MG63 (cell line): ENCODE measurements at regions not wholly inside any gene's neighbourhood (a gene's known extent, or its start where the extent isn't known, plus 50 kb on each side); places are given as distances from the start of the nearest gene placed in this dataset.

Source experiments
- DNase-seq: peaks from one replicate; pipeline ENCODE4 v3.0.0-alpha.2; 2020
- H3K27me3 ChIP-seq: fragments of 250-450 bp; sonication (Bioruptor Pico); 2 replicates; pipeline ENCODE4 v1.5.1; 2020; ENCODE audit warnings: mild to moderate bottlenecking, moderate library complexity
- H3K36me3 ChIP-seq: fragments of 250-450 bp; sonication (Bioruptor Pico); 2 replicates; pipeline ENCODE4 v1.5.1; 2020; ENCODE audit warnings: mild to moderate bottlenecking, moderate library complexity
- H3K4me3 ChIP-seq: fragments of 250-450 bp; sonication (Bioruptor Pico); 2 replicates; pipeline ENCODE4 v1.5.1; 2020; ENCODE audit warnings: mild to moderate bottlenecking, moderate library complexity
- H3K9me3 ChIP-seq: fragments of 250-450 bp; sonication (Bioruptor Pico); 2 replicates; pipeline ENCODE4 v1.5.1; 2020; ENCODE audit warnings: mild to moderate bottlenecking, moderate library complexity

DNA sequence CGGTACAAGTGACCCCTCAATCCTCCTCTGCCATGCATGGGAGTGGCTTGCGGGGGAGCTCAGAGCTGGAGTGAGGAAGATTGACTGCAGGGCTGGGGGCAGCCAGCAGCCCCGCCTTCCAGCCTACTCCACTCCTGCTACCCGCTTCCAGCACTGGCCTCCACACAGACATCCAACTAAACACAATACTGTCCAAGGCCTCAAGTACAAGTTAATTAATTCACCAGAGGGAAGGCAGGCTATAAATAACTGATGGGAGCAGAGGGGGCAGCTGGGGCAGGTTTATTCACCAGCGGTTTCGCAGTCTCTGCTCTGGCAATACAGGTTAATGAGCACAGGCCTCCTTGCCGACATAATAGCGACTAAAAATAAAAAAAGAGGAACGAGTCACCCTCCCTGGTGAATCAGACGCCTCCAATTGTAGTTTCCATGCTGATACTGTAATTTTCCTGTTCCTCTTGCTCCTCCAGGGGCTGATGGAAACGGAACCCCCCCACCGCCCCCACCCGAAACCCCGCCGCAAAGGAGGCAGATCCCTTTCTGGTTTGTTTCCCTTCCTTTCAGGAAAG lies 166.4 kb upstream of the TLE3 start:
- H3K4me3 ChIP-seq = no peak overlapping the region
- no peaks in the 10 kb centered on the region for H3K36me3 ChIP-seq
- H3K9me3 ChIP-seq = no peaks in the 10 kb centered on the region
- H3K27me3 ChIP-seq = no peaks in the 10 kb centered on the region
- no peak for DNase-seq

DNA sequence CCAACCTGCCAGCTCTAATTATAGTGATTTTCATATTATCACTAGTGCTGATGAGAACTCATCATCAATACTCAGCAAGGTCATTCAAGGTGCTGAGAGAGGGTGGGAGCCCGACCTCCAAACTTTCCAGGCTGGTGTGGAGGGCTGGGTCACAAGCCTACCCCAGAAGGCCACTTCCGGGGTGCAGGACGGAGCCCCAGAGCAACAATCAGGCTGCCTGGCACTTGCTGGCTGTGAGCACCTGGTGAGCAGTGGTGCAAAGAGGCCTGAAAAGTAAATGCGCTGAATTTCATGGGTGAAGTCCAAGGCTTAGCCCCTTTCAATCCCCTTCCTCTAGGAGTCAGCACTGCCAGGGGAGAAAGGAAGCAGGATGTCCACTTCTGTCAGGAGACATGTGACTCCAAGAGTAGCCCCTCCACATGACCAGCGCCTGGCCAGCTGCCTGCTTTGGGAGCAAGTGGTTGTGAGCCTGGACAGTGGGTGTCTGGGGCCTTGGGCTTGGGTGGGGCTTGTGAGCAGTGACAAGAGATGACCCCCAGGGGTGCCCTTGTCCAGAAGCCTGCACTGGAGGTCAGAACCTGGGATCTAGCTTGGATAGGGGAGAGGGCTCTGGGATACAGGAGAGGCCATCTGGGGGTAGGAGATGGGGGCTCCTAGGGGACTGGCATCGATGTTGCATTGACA lies 165.0 kb upstream of the TLE3 start:
- no peak for DNase-seq
- H3K36me3 ChIP-seq = no peaks in the 10 kb centered on the region
- H3K4me3 ChIP-seq = no peak overlapping the region

DNA sequence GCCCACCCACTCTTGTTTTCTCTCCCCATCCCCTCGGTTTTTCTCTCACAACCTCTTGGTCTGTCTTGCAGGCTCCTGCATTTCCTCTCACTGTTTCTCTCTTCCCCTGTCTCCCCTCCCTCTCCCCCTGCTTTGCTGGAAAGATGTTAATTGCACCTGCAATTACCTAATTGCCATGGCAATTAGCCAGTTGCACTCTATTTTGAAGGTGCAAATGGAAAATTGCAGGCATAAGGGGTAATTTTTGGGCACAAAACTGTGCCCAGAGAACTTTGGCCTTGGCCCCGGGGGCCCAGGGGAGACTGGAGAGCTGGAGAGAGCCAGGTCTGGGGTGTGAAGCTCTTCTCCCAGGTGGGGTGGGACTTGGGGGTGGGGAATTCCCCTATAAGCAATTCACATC lies 164.5 kb upstream of the TLE3 start:
- no peaks in the 10 kb centered on the region for H3K9me3 ChIP-seq
- H3K4me3 ChIP-seq = no peak overlapping the region
- no peaks in the 10 kb centered on the region for H3K36me3 ChIP-seq
- H3K27me3 ChIP-seq = no peaks in the 10 kb centered on the region
- no peak for DNase-seq

More for the DNA sequence above, 165.0 kb upstream of the TLE3 start:
- H3K27me3 ChIP-seq = no peaks in the 10 kb centered on the region
- no peaks in the 10 kb centered on the region for H3K9me3 ChIP-seq

DNA sequence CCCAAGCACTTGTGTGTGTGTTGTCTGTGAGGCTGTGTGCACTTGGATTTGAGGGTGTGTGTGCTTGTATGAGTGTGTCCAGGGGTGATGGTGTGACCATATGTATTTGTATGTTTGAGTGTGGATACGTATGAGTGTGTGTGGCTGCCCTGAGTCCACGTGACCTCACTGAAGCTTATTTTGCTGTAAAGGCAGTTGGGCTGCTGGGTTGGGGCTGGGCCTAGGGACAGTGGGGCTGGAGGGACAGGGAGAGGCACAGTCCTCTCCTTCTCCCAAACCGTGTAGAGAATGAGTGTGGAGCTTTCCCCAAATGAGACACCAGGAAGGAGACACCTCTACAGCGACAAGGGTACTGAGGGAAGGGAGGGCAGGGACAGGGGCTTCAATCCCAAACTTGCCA lies 163.4 kb upstream of the TLE3 start:
- Histone ChIP-seq H3K4me3 (no peak overlapping the region), H3K36me3 (no peaks in the 10 kb centered on the region), H3K9me3 (no peaks in the 10 kb centered on the region), H3K27me3 (no peaks in the 10 kb centered on the region)
- no peak for DNase-seq

DNA sequence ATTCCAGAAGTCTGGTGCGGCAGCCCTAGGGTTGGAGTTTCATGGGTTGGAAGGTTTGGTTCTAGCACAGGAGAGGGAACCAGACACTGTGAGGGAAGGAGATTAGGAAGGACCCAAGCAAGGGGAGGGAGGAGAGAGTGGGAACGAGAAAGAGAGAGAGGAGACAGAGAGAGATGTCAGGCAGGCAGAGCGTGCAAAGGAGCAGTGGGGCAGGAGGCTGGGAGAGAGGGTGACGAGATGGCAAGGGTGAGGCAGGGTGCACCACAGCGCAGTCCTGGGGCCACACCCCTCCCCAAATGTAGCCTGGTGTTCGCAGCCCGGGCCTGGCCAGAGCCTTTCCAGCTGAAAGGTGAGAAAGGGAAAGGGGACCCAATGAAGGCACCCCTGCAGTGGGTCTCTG lies 162.9 kb upstream of the TLE3 start:
- DNase-seq = no peak
- no peaks in the 10 kb centered on the region for H3K27me3 ChIP-seq
- no peak overlapping the region for H3K4me3 ChIP-seq
- no peaks in the 10 kb centered on the region for H3K9me3 ChIP-seq
- no peaks in the 10 kb centered on the region for H3K36me3 ChIP-seq

DNA sequence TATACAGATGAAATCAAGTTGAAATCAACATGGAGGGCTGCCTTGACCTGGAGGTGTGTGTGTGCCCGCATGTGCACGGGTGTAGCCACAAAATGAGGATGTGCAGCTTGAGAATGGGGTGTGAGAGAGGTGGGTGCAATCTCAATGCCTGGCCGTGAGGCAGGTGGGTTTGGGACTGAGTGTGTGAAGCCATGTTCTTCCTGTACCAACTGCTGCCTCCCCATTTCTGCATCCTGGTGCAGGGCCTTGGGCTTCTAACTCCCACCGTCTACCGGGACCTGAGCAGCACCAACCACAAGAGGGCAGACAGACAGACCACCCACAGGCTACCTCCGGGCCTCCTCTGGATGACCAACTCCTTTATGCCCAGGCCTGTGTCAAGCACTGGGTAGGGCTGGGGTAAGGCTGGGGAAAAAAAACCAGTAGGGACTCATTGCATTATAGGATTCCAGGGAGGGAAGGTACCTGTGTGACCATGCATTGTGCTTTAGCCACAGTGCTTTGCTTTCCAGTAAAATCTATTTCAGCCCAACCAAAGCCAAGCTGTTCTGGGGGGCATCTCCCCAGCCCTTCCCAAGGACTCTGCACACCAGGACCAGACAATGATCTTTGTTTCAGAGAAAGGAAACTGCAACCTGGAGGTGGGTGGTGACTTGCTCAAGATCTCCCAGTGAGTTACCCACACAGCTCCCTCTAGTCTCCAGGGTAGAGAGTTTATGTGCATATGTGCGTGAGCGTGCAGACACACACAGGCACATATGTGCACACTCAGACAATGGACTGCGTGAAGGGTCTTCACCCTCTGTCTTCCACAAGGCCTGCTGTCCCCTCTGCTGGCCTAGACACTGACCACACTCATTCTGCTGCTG lies 162.2 kb upstream of the TLE3 start:
- H3K4me3 ChIP-seq = no peak overlapping the region
- DNase-seq = no peak
- no peaks in the 10 kb centered on the region for H3K9me3 ChIP-seq
- H3K27me3 ChIP-seq = no peaks in the 10 kb centered on the region
- no peaks in the 10 kb centered on the region for H3K36me3 ChIP-seq

DNA sequence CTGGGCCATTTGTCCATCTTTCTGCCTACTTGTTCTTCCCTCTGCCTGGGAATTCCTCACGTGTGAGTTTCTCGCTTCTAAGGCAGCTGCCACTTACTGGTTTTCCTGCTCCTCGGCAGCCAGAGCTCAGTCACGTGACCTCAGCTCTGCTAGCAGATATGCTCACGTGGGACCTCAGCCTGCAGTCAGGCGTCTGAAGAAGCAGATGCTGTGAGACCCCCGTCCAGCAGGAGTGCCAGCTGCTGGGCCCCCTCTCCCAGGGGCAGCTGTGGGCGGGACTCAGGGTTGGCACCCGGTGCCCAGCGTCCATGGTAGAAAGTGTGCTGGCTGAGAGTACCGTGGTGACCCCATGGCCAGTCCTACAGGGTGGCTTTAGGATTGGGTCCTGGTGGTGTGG lies 161.3 kb upstream of the TLE3 start:
- no peak overlapping the region for H3K4me3 ChIP-seq
- no peaks in the 10 kb centered on the region for H3K36me3 ChIP-seq
- H3K9me3 ChIP-seq = no peaks in the 10 kb centered on the region
- H3K27me3 ChIP-seq = no peaks in the 10 kb centered on the region
- DNase-seq = no peak

DNA sequence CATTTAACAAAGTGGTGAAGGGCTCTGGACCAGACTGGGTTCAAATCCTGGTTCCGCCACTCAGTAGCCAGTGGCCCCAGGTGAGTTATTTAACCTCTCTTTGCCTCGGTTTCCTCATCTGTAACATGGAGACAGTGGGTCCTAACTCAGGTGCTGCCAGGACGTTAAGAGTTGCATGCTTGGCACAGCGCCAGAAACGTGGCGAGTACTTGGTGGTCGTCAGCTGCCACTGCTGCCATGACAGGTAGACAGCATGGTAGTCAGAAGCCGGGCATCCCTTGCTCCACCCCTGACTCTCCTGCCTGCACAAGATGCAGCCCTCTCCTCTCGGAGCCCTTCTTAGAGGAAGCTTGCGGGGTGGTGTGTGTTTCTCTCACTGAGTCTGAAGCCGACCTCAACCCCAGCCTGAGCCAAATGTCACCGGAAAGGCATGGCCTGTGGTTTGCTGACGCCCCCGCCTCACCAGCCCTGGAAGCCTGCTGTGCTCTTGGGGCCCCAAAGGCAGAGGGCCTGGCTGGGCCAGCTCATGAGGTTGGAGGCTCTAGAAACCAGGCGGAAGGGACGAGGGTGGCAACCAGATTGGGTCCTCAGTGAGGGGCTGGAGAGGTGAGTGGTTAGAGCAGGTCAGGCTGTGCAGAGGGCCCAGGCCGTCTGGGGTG lies 160.8 kb upstream of the TLE3 start:
- Histone ChIP-seq H3K36me3 (no peaks in the 10 kb centered on the region), H3K4me3 (no peak overlapping the region), H3K9me3 (no peaks in the 10 kb centered on the region), H3K27me3 (no peaks in the 10 kb centered on the region)
- DNase-seq = peak; percentile 28

DNA sequence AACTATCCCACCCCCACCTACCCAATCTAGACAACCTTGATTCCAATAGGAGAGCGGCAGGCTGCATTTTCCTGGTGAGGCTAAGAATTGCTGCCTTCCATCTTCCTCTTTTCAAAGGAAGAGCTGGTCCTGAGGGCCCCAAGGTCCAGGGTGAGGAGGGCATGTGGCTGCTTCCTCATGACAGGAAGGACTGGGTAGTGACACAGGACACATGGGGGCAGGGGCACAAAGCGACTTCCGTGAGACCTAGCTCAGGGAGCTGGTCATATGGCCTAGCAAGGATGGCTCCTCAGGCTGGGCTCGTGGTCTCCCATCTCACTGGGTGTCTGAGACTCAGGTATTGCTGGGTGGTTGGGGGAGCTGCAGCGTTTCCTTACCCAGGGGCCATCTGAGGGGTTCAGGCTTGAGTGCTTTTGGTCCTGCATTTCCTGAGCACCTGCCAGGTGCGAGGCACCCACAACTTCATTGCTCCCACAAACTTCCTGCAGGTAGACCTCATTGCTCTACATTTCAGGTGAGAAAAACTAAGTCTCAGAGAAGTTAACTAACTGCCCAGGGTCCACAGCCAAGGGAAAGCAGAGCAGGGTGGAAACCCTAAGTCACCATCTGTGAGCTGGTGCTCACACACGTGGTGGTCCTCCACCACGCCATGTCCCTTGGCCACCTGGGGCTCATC lies 160.0 kb upstream of the TLE3 start:
- DNase-seq = no peak

DNA sequence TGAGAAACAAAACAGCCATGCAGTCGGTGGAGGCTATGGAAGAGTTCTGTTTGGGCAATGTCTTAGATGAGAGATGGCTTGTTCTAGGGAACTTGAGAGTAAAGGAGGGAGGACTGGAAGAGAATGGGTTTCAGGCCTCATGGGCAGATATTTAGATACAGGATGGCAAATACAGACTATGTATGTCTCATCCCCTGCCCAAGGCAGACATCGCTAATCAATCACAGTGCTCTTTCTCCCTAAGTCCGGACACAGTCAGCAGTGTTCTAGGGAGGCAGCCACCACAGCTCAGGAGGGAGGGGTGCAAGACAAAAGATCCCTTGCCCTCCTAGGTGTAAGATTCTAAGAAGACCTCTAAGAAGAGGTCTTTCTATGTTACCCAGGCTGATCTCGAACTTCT lies 159.3 kb upstream of the TLE3 start:
- H3K9me3 ChIP-seq = no peaks in the 10 kb centered on the region
- no peaks in the 10 kb centered on the region for H3K36me3 ChIP-seq
- no peak overlapping the region for H3K4me3 ChIP-seq
- DNase-seq = no peak
- H3K27me3 ChIP-seq = no peaks in the 10 kb centered on the region

More for the DNA sequence above, 160.0 kb upstream of the TLE3 start:
- Histone ChIP-seq H3K9me3 (no peaks in the 10 kb centered on the region), H3K36me3 (no peaks in the 10 kb centered on the region), H3K27me3 (no peaks in the 10 kb centered on the region), H3K4me3 (no peak overlapping the region)

DNA sequence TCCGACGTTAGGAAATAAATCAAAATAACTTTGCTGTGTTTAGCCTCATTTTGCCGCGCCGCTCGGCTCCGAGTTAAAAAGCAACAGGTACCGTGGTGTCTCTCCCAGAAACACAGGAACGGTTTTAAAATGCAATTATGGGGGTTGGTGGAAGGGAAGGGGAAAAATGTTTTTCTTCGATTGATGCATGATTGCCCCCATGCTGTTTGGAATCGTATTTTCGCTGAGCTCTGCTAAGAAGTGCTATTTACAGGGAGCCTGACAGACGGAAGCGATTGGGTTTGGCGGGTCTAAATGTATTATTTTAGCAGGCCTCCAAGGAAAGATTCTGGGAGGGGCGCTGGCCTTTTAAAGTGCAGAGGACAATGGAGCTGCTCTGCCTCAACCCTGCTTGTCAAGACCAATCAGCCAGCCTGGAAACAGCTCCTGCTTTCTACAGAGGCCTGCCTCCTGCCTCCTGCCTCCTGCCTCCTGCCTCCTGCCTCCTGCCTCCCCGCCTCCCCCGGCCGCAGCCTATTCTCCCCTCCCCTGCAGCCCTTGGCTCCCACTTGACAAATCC lies 156.7 kb upstream of the TLE3 start:
- H3K4me3 ChIP-seq = no peak overlapping the region
- H3K36me3 ChIP-seq = no peaks in the 10 kb centered on the region
- no peak for DNase-seq
- no peaks in the 10 kb centered on the region for H3K9me3 ChIP-seq
- H3K27me3 ChIP-seq = no peaks in the 10 kb centered on the region

DNA sequence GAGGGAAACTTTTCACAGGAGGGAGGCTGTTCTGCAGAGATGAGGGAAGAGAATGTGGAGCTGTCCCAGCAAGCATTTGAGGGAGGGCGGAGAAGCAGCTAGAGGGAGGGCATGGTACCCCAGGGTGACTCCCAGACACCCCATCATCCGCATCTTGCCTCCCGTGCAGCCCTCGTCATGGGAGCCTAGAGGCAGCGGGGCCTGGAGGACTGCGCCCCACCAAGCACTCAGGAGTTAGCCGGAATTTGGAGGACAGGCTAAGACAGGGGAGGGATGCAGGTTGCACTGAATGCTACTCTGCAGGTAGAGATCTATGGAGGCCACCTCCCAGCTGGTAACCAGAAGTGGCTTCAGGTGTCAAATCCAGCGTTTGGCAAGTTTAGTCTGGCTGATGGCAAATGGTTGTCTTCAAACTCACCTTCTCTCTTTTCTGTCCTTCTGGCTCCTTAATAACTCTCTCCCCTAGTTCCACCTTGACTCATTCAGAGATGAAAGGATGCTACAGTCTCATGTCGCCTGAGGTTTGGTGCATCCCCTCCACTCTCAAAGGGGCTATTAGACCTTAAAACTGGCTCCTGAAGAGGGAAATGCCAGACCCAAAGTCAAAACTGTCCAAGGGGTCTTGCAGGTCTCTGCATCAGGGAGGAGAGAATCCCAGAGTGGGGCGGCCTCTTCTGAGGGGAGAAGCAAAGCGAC lies 155.9 kb upstream of the TLE3 start:
- H3K4me3 ChIP-seq = no peak overlapping the region
- no peaks in the 10 kb centered on the region for H3K36me3 ChIP-seq
- no peak for DNase-seq
- H3K27me3 ChIP-seq = no peaks in the 10 kb centered on the region
- H3K9me3 ChIP-seq = no peaks in the 10 kb centered on the region

DNA sequence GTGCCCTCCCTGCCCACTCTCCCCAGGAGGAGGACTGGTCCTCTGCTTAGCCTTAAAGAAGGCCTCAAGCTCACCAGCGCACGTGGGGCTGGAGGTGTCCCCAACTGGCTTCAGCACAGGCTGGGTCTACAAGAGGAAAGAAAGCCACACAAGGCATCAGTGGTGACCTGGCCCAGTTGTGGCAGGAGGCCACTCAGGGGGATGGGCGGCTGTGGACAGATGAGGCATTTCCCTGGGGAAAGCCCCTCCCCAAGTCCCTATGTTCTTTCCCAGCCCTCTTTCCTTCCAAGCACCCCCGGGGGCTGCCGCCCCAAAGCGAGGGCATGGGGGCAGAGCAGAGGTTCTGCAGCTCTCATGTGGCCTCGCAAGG lies 155.2 kb upstream of the TLE3 start:
- H3K4me3 ChIP-seq = no peak overlapping the region
- H3K36me3 ChIP-seq = no peaks in the 10 kb centered on the region
- no peak for DNase-seq

DNA sequence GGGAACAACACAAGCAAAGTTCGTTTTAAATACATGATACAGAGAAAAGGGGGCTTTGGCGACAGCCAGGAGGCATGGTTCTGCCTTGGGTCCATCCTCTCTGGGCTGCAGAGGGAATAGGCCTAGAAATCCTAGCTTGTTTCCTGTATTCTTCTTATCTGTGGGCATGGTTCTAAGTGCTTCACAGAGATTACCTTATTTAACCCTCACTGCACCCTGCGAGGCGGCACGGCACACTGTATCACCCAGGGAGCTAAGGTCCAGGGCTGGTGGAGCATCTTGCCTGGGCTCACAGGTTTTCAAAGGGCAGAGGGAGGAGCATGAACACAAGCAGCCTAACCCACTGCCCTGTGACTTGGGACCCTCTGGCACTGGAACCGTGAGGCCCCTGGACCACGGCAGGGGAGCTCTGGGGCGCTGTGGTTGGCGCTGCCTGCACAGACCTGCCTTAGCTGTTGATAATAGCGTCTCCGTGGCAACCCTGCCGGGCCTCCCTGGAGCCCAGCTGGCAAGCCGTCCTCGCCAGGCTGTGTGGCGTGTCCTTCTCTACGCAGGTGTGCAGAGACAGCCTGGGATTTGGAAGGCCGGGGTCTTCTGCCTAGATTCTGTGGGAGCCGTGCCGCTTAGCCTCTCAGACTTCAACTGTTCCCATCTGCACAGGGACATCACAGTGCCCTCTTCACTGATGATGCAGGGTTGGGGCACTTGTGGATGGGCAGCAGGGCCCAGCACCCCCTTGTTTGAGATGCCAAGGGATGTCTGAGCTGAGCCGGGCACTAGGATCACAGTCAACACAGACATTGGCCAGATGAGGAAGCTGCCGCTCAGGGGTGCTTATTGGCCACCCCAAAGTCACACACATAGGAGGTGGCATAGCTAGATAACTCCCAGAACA lies 154.6 kb upstream of the TLE3 start:
- Histone ChIP-seq H3K9me3 (no peaks in the 10 kb centered on the region), H3K36me3 (no peaks in the 10 kb centered on the region), H3K4me3 (no peak overlapping the region), H3K27me3 (no peaks in the 10 kb centered on the region)
- no peak for DNase-seq

More for the DNA sequence above, 155.2 kb upstream of the TLE3 start:
- H3K27me3 ChIP-seq = no peaks in the 10 kb centered on the region
- no peaks in the 10 kb centered on the region for H3K9me3 ChIP-seq

DNA sequence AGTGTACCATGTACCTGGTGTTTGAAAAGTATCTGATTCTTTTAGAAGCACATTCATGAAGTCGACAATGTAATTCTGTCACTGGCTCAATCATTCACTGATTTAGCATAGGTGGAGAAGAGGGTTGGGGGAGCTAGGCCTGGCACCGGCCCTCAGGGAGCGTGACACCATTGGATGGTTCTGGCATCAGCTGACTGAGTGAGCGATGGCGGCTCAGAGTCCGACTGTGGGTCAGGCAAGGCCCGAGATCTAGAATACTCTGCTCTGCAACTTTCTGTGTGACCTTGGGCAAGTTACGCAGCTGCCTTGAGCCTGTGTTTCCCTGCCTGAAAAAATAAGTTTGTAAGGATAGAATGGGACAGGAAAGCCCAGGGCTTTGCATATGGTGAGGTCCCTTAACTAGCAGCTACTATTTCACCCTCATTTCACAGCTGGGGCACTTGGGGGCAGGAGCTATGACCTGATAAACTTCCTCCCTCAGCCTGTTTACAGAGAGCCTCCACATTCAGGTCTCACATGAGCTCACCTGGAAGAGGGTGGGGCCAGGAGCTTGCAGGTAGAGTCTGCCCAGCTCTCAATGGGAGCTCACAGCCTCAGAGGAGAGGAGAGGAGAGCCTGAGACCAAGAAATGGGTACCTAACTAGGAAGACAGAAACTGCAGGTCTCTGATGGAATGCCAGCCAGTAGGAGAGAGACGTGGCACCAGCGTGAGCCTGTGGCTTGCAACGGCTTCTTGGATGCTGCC lies 153.7 kb upstream of the TLE3 start:
- H3K36me3 ChIP-seq = no peaks in the 10 kb centered on the region
- no peak for DNase-seq
- no peak overlapping the region for H3K4me3 ChIP-seq
- H3K27me3 ChIP-seq = no peaks in the 10 kb centered on the region
- H3K9me3 ChIP-seq = no peaks in the 10 kb centered on the region
